HFF-Myc (cell line): ENCODE measurements at regions not wholly inside any gene's neighbourhood (a gene's known extent, or its start where the extent isn't known, plus 50 kb on each side); places are given as distances from the start of the nearest gene placed in this dataset.

Experiments
- DNase-seq: peaks from one replicate; pipeline ENCODE4 v3.0.0-alpha.2; 2011; ENCODE audit warnings: low read depth; ENCODE audit errors: extremely low read depth
- H3K4me3 ChIP-seq: replicated peaks from 2 replicates; pipeline ENCODE4 v1.5.1; 2011; ENCODE audit warnings: low read depth, mild to moderate bottlenecking, control low read depth, low read length
- TF ChIP-seq, protein P1 (sequence below): IDR thresholded peaks from 2 replicates; pipeline ENCODE4 v1.5.1; 2012; ENCODE audit warnings: mild to moderate bottlenecking, low read depth, low read length, control low read depth; ENCODE audit errors: missing control alignments

DNA sequence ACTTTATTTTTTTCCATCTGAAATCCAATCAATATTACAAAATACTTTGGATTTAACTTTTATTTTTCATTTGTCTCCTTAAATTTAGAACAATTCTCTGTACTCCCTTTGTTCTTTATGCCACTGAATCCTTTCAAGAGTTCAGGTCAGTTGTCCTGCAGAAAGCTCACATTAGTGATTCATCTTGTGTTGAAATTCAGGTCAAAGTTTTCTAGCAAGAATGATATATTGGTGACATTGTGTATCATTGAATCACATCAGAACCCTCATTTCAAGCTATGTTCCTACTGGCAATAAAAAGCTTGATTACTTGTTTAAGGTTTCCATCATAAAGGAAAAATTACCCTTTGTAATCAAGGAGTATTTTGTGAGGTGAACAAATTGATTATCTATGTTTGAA lies 378.8 kb upstream of the STEAP1 start:
- DNase-seq, result no peak
- no peak overlapping the region for H3K4me3 ChIP-seq
- TF ChIP-seq, protein P1, sequence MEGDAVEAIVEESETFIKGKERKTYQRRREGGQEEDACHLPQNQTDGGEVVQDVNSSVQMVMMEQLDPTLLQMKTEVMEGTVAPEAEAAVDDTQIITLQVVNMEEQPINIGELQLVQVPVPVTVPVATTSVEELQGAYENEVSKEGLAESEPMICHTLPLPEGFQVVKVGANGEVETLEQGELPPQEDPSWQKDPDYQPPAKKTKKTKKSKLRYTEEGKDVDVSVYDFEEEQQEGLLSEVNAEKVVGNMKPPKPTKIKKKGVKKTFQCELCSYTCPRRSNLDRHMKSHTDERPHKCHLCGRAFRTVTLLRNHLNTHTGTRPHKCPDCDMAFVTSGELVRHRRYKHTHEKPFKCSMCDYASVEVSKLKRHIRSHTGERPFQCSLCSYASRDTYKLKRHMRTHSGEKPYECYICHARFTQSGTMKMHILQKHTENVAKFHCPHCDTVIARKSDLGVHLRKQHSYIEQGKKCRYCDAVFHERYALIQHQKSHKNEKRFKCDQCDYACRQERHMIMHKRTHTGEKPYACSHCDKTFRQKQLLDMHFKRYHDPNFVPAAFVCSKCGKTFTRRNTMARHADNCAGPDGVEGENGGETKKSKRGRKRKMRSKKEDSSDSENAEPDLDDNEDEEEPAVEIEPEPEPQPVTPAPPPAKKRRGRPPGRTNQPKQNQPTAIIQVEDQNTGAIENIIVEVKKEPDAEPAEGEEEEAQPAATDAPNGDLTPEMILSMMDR, result no peak

DNA sequence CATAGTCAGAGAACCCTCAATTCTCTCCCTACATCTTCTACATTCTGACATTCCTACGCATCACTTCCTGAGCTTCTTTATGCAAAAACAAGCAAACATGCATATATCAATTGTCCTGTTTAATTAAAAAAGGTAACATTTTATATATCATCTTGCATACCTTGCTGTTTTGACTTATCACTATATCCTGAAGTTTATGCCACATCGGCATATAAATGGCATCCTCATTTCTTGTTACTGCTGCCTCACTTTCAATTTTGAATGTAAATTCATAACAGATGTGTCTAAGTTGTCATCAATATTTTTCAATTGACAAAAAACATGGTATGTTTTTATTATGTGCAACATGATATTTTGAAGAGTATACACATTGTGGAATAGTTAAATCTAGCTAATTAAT lies 377.3 kb upstream of the STEAP1 start:
- no peak for DNase-seq
- H3K4me3 ChIP-seq, result no peak overlapping the region
- TF ChIP-seq, protein P1, result no peak

DNA sequence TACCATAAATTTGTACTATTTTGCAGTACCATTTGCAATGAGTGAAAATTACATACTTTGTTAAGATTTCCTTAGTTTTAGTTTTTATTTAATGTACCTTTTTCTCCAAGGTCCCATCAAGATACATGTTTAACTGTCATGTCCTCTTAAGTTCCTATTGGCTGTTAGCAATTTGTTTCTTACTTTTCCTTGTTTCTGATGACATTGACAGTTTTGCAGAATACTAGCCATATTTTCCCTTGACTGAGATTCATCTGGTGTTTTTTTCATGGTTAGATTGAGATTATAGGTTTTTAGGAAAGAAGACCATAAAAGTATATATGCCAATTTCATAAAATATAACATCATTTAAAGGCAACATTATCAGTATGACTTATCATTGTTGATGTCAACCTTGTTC lies 376.8 kb upstream of the STEAP1 start:
- no peak overlapping the region for H3K4me3 ChIP-seq
- DNase-seq, result no peak
- TF ChIP-seq, protein P1, result no peak

DNA sequence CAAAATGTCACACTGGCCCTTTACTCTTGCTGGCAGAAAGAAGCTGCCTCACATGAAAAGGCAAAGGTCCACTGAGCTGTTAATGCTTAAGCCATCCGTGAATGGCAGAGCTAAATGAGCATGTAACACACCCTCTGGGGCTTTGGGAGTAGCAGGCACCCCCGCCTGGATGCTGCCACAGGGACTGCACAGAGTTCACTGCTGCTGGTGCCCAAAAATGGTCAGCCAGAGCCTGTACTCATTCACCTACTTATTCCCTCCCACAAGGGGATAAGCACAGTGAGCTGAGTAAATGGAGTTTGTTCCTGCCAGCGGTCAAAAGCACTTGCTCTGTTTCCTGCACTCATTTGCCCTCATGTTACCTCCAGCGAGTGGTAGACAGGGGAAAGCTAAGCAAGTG lies 374.0 kb upstream of the STEAP1 start:
- TF ChIP-seq, protein P1, result no peak
- no peak for DNase-seq
- no peak overlapping the region for H3K4me3 ChIP-seq

DNA sequence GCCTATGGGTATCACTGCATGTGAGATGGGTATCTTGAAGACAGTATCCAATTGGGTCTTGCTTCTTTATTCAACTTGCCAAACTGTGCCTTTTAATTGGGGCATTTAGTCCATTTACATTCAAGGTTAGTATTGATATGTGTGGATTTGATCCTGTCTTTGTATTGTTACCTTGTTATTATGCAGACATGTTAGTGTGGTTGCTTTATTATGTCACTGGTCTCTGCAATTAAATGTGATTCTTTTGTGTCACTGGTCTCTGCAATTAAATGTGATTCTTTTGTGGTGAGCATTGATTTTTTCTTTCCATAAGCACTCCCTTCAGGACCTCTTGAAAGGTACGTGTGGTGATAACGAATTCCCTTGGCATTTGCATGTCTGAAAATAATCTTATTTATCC lies 357.8 kb upstream of the STEAP1 start:
- no peak overlapping the region for H3K4me3 ChIP-seq
- TF ChIP-seq, protein P1, result no peak
- DNase-seq, result no peak

DNA sequence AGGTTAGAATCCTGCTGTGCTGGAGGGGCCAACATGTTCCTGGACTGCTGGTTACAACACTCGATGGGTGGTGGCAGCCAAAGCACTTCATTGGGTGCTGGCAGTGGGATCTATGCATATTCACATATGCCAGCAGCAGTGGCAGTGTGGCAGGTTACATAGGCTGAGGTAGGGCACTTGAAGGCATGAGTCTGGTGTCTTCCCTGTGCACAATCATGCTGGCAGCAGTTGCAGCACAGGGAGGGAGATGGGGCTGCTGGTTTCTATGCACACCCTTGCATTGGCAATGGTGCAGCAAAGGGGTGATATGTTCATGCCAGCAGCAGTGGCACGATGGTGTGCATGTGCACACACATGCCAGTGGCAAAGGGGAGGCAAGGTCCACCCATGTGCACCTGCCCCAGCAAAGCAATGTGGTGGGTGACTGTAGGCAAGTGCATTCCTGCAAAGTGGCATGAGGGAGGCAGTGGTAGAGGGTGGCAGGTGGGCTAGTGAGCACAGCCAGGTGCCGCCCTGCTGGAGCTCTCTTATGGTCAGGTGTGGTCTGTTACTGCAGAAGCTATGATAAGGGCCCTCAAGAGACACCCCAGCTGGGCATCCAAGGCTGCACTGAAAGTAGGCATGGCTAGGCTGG lies 356.2 kb upstream of the STEAP1 start:
- no peak for DNase-seq
- H3K4me3 ChIP-seq, result no peak overlapping the region
- TF ChIP-seq, protein P1, result no peak

DNA sequence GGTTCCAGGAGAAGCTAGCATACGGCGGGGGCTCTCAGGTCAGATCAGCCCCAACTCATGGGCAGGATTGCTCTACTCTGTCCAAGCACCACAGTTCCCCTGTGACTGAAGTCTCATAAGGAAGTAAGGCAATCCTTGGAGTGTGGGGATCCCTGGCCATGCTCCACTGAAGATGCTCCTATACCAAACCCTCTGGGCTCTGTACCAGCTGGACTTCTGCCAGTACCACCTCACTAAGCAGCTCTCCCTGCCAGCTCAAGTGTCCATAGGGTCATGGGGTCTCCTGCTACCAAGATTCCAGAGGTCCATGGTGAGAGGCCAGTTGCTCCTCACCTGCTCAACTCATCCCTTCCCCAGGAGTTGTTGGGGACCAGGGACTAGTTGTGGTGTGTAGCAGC lies 355.7 kb upstream of the STEAP1 start:
- no peak overlapping the region for H3K4me3 ChIP-seq
- no peak for DNase-seq
- TF ChIP-seq, protein P1, result no peak
